A673 (cell line): ENCODE measurements at regions not wholly inside any gene's neighbourhood (a gene's known extent, or its start where the extent isn't known, plus 50 kb on each side); places are given as distances from the start of the nearest gene placed in this dataset.

Experiments used
- BruUV-seq: library from RNA; stranded (reverse); fragments of 400-500 nt; replicated peaks from 2 replicates; lab custom pipeline; 2021; lab: Mats Ljungman, UMichigan
- CTCF ChIA-PET: fragments of 300-600 bp; sonication (Branson Sonifier 250); formaldehyde crosslinking; loops from one replicate; lab custom pipeline; 2022; ENCODE audit warnings: antibody characterized with exemption; lab: Charles Lee
- POLR2A ChIA-PET: fragments of 300-600 bp; sonication (Branson Sonifier 250); formaldehyde crosslinking; loops from one replicate; lab custom pipeline; 2022; ENCODE audit warnings: antibody characterized with exemption; ENCODE audit not compliant: low non-redundant PET; lab: Charles Lee
- DNase-seq: peaks from one replicate; pipeline ENCODE4 v3.0.0-alpha.2; 2015; ENCODE audit warnings: low spot score
- H3K27ac ChIP-seq: fragments of 200-600 bp; sonication (generic); 2 replicates; pipeline ENCODE4 v1.5.1; 2016; ENCODE audit warnings: mixed run types, low read depth, mild to moderate bottlenecking, mixed read lengths, antibody characterized with exemption, low read length; ENCODE audit not compliant: poor library complexity, severe bottlenecking
- H3K27me3 ChIP-seq: fragments of 200-600 bp; sonication (generic); replicated peaks from 2 replicates; pipeline ENCODE4 v1.6.1; 2017; ENCODE audit warnings: mixed run types, low read depth, mild to moderate bottlenecking, mixed read lengths, antibody characterized with exemption, low read length; ENCODE audit not compliant: insufficient read depth, poor library complexity
- H3K36me3 ChIP-seq: fragments of 200-600 bp; sonication (generic); 2 replicates; pipeline ENCODE4 v1.6.1; 2016; ENCODE audit warnings: mixed run types, mild to moderate bottlenecking, mixed read lengths, antibody characterized with exemption, low read length; ENCODE audit not compliant: insufficient read depth, poor library complexity, severe bottlenecking
- H3K4me1 ChIP-seq: fragments of 200-600 bp; sonication (generic); 2 replicates; pipeline ENCODE4 v1.6.1; 2017; ENCODE audit warnings: mixed run types, mild to moderate bottlenecking, mixed read lengths, antibody characterized with exemption, low read length; ENCODE audit not compliant: insufficient read depth, poor library complexity, severe bottlenecking
- H3K4me3 ChIP-seq: fragments of 200-600 bp; sonication (generic); 2 replicates; pipeline ENCODE4 v1.5.1; 2016; ENCODE audit warnings: low read depth, mixed run types, mild to moderate bottlenecking, mixed read lengths, low read length; ENCODE audit not compliant: poor library complexity, severe bottlenecking
- H3K9me3 ChIP-seq: fragments of 200-600 bp; sonication (generic); 2 replicates; pipeline ENCODE4 v1.6.1; 2016; ENCODE audit warnings: mixed run types, low read depth, mild to moderate bottlenecking, mixed read lengths, antibody characterized with exemption, low read length; ENCODE audit not compliant: poor library complexity, severe bottlenecking
- CTCF ChIP-seq: fragments of 300-800, 200-600 bp; sonication (generic); conservative IDR thresholded peaks from 2 replicates; pipeline ENCODE4 v1.5.1; 2017; ENCODE audit warnings: low read depth, mild to moderate bottlenecking, antibody characterized with exemption, low read length, moderate library complexity, mixed read lengths
- EZH2 ChIP-seq: fragments of 200-600 bp; sonication (generic); IDR thresholded peaks from 2 replicates; pipeline ENCODE4 v1.6.1; 2017; ENCODE audit warnings: borderline replicate concordance, low read depth, mild to moderate bottlenecking, mixed read lengths, antibody characterized with exemption, low read length; ENCODE audit not compliant: poor library complexity, severe bottlenecking
- intact Hi-C: fragments of 100-400 bp; cut with micrococcal nuclease; formaldehyde crosslinking; loops from one replicate; pipeline ENCODE4 v1.10.0; 2022; ENCODE audit not compliant: unreplicated experiment

- peaks cover 7% of the 10 kb centered on the region for H3K9me3 ChIP-seq
- BruUV-seq = no TSS peak
- H3K27me3 ChIP-seq = no peaks in the 10 kb centered on the region
- H3K4me1 ChIP-seq = peaks cover 10% of the 10 kb centered on the region
- TF ChIP-seq CTCF (no peak), EZH2 (no peak)
- POLR2A ChIA-PET = no interaction called here
- H3K27ac ChIP-seq = no peak overlapping the region
- no peaks in the 10 kb centered on the region for H3K36me3 ChIP-seq
- no peak overlapping the region for H3K4me3 ChIP-seq
- CTCF ChIA-PET = no interaction called here
- intact Hi-C loops = no loop called here
- DNase-seq = no peak
These were observed 226.1 kb downstream of the TLE3 start for GRCh38 chr15:69871511-69872134.

GRCh38 chr15:69873807-69874206, 223.9 kb downstream of the TLE3 start:
- Histone ChIP-seq H3K36me3 (no peaks in the 10 kb centered on the region), H3K9me3 (peaks cover 7% of the 10 kb centered on the region), H3K27me3 (no peaks in the 10 kb centered on the region), H3K27ac (no peak overlapping the region), H3K4me3 (no peak overlapping the region), H3K4me1 (peaks cover 17% of the 10 kb centered on the region)
- DNase-seq = no peak
- POLR2A ChIA-PET = no interaction called here
- no peak for TF ChIP-seq CTCF
- no peak for TF ChIP-seq EZH2
- intact Hi-C loops = no loop called here
- CTCF ChIA-PET = no interaction called here
- BruUV-seq = no TSS peak

GRCh38 chr15:69874321-69874720, 223.4 kb downstream of the TLE3 start:
- POLR2A ChIA-PET = no interaction called here
- Histone ChIP-seq H3K4me1 (peaks cover 17% of the 10 kb centered on the region), H3K4me3 (no peak overlapping the region), H3K9me3 (peaks cover 7% of the 10 kb centered on the region), H3K27me3 (no peaks in the 10 kb centered on the region), H3K27ac (no peak overlapping the region), H3K36me3 (no peaks in the 10 kb centered on the region)
- CTCF ChIA-PET = no interaction called here
- no TSS peak for BruUV-seq
- DNase-seq = no peak
- intact Hi-C loops = no loop called here
- TF ChIP-seq CTCF = no peak
- TF ChIP-seq EZH2 = no peak
